ENCODE measurements at regions not wholly inside any gene's neighbourhood (a gene's known extent, or its start where the extent isn't known, plus 50 kb on each side); places are given as distances from the start of the nearest gene placed in this dataset.
"Not testable (repeated sequence)": the region's sequence is repeated elsewhere in the genome, so short reads cannot be mapped to it uniquely, and the experiment has no call there.

DNA sequence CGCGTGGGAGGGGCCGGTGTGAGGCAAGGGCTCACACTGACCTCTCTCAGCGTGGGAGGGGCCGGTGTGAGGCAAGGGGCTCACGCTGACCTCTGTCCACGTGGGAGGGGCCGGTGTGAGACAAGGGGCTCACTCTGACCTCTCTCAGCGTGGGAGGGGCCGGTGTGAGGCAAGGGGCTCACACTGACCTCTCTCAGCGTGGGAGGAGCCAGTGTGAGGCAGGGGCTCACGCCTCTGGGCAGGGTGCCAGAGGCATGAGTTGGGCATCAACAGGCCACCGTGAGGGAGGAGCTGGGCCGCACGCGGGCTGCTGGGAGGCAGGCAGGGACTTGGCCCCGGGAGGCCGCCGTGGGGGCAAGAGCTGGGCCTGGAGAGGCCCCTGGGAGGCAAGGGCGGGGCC, 91.0 kb downstream of the PLPP2 start:
- TF ChIP-seq, protein P1, sequence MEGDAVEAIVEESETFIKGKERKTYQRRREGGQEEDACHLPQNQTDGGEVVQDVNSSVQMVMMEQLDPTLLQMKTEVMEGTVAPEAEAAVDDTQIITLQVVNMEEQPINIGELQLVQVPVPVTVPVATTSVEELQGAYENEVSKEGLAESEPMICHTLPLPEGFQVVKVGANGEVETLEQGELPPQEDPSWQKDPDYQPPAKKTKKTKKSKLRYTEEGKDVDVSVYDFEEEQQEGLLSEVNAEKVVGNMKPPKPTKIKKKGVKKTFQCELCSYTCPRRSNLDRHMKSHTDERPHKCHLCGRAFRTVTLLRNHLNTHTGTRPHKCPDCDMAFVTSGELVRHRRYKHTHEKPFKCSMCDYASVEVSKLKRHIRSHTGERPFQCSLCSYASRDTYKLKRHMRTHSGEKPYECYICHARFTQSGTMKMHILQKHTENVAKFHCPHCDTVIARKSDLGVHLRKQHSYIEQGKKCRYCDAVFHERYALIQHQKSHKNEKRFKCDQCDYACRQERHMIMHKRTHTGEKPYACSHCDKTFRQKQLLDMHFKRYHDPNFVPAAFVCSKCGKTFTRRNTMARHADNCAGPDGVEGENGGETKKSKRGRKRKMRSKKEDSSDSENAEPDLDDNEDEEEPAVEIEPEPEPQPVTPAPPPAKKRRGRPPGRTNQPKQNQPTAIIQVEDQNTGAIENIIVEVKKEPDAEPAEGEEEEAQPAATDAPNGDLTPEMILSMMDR (IDR thresholded peaks at IDR 0.05): not testable (repeated sequence)
- TF ChIP-seq POLR2A (IDR thresholded peaks at IDR 0.05): not testable (repeated sequence)

Data from adrenal gland (tissue), 5 donors.